Activated naive CD8-positive, alpha-beta T cell treated with anti-CD3 and anti-CD28 coated beads, Interleukin-2, amount 50 U/mL, for 24 hours (primary cell): ENCODE measurements at regions not wholly inside any gene's neighbourhood (a gene's known extent, or its start where the extent isn't known, plus 50 kb on each side); places are given as distances from the start of the nearest gene placed in this dataset.

Source experiments
- ATAC-seq: fragments of 150-1000 bp; cut with Tn5 transposase; one replicate; pipeline ENCODE4 v1.10.0; 2021
- DNase-seq: peaks from one replicate; pipeline ENCODE4 v3.0.0; 2021
- H3K27ac Mint-ChIP-seq: one replicate; pipeline ENCODE4 v1.8.0; 2021; ENCODE audit warnings: mild to moderate bottlenecking, mixed read lengths
- H3K27me3 Mint-ChIP-seq: one replicate; pipeline ENCODE4 v1.8.0; 2021; ENCODE audit warnings: mixed read lengths
- H3K36me3 Mint-ChIP-seq: one replicate; pipeline ENCODE4 v1.8.0; 2021; ENCODE audit warnings: low read depth, mixed read lengths
- H3K4me1 Mint-ChIP-seq: one replicate; pipeline ENCODE4 v1.8.0; 2021; ENCODE audit warnings: mixed read lengths
- H3K4me3 Mint-ChIP-seq: one replicate; pipeline ENCODE4 v1.8.0; 2021; ENCODE audit warnings: mild to moderate bottlenecking, moderate library complexity, mixed read lengths
- H3K9me3 Mint-ChIP-seq: one replicate; pipeline ENCODE4 v1.8.0; 2021; ENCODE audit warnings: mixed read lengths

DNA sequence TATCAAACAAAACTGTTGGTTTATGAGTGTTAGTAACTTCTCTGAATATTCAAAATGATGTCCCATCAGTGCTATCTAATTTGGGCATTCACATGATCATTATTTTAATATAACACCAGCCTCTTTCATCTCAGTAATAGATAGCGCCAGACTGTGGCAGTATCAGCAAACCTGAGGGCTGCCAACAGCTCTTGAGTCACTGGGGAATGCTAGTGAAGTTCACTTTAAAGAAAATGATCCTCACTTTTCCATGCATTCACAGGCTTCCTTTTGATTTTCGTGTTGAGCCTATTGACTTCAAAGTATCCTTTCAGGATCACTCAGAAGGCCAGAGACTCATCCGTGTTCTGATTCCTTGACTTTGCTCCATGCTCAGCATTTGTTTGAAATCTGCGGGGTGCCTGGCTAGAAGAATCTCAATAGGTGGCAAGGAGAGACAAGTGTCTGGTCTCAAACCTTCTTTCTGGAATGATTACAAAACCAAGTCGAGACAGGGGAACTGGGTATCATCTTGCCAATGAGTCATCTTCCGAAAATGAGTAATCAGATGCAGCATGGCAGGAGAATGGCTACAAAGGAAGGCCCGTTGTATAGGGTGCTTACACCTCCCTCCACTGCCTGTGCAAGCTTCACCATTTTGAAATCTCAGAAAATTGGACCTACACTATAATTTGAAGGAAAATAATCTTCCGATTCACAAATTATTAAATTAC lies 509.1 kb downstream of the RASEF start:
- ATAC-seq (no peak), DNase-seq (no peak)
- Mint-ChIP-seq H3K36me3 (no peaks in the 10 kb centered on the region), H3K9me3 (no peaks in the 10 kb centered on the region), H3K4me1 (no peaks in the 10 kb centered on the region), H3K27ac (no peak overlapping the region), H3K27me3 (no peaks in the 10 kb centered on the region), H3K4me3 (no peak overlapping the region)

DNA sequence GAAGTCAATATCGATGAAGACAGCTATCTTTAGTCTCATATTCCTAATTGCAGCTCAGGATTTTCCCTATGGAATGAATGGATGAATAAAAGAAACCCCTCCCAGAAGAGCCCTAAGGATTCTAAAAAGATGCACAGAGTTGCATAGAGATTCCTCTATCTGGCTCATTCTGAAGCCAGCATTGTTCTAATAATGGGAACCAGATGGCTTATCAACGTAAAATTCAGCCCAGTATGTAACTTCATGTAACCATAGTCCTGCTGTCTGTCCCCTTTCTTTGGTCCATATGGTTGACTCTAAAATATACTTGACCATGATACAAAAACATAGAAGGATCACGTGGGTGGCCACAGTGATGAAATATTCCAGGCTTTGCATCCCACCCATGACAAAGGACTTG lies 508.6 kb downstream of the RASEF start:
- Mint-ChIP-seq H3K27me3 (no peaks in the 10 kb centered on the region), H3K27ac (no peak overlapping the region), H3K9me3 (no peaks in the 10 kb centered on the region), H3K36me3 (no peaks in the 10 kb centered on the region), H3K4me3 (no peak overlapping the region), H3K4me1 (no peaks in the 10 kb centered on the region)
- ATAC-seq (no peak), DNase-seq (no peak)

DNA sequence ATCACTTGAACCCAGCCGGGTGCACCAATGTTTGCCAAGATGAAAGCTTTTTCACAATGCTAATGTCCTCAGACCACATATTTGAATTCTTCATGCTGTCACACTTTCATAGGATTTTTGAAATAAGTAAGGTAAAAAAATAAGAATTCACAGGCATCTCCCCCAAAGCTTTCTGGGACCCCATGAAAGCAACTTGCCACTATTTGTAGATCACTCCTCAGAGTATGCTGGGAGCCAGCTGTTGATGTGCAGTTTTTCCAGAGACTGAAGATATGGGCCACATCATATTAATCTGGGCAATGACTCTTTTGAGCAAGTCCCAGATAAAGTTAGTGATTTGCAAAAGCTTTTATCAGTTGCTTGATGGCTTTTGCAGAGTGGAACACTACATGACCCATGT lies 507.9 kb downstream of the RASEF start:
- Mint-ChIP-seq H3K27me3 (no peaks in the 10 kb centered on the region), H3K4me3 (no peak overlapping the region), H3K9me3 (no peaks in the 10 kb centered on the region), H3K36me3 (no peaks in the 10 kb centered on the region), H3K27ac (no peak overlapping the region), H3K4me1 (no peaks in the 10 kb centered on the region)
- no peak for ATAC-seq
- DNase-seq: no peak

DNA sequence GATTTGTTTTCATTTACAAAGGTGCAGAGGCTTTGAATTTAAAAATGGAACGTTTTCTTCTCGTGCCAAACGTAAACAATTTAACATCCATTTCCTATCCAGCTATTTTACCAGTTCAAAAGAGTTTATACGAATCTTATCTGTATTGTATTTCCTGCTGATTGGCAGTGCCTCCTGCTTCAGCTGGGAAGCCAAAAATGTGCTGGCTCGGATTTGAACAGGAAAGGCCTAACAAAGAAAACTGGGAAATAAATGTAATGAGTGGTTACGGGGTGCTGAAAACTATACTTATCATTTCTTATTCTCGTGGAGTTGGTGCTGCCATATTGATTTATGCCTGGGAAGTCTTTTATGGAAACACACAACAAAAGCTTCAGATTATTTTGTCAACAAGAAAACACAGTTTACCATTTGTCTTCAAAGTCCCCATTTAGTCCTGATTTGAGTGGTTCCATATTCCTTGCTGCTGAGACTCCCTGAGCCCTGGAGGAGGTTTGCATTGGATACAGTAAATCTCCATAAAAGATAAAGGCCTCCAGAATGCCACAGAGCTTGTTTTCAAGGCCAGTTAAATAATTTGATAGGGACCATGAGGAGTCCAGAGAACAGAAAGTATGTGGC lies 507.4 kb downstream of the RASEF start:
- no peak for ATAC-seq
- DNase-seq: no peak
- no peaks in the 10 kb centered on the region for H3K4me1 Mint-ChIP-seq
- H3K36me3 Mint-ChIP-seq: no peaks in the 10 kb centered on the region
- no peak overlapping the region for H3K4me3 Mint-ChIP-seq
- H3K27ac Mint-ChIP-seq: no peak overlapping the region
- no peaks in the 10 kb centered on the region for H3K27me3 Mint-ChIP-seq
- no peaks in the 10 kb centered on the region for H3K9me3 Mint-ChIP-seq

DNA sequence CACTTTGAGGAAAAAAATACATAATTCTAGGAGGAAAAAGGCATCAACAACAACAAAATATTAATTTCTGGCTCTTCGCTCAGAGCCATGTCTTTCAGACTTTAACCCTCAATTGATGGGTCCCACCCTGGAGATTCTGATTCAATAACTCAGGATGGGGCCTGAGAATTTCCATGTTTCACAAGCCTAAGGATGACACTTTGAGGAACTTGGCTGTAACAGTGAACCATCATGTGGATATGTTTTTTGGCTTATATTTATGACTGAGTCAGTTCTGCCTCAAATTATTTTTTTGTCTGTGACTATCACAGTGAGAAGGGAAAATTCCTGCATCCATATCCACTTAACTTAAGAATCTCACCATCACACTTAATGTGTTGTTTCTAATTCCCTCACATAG lies 504.6 kb downstream of the RASEF start:
- H3K36me3 Mint-ChIP-seq: no peaks in the 10 kb centered on the region
- no peak for ATAC-seq

DNA sequence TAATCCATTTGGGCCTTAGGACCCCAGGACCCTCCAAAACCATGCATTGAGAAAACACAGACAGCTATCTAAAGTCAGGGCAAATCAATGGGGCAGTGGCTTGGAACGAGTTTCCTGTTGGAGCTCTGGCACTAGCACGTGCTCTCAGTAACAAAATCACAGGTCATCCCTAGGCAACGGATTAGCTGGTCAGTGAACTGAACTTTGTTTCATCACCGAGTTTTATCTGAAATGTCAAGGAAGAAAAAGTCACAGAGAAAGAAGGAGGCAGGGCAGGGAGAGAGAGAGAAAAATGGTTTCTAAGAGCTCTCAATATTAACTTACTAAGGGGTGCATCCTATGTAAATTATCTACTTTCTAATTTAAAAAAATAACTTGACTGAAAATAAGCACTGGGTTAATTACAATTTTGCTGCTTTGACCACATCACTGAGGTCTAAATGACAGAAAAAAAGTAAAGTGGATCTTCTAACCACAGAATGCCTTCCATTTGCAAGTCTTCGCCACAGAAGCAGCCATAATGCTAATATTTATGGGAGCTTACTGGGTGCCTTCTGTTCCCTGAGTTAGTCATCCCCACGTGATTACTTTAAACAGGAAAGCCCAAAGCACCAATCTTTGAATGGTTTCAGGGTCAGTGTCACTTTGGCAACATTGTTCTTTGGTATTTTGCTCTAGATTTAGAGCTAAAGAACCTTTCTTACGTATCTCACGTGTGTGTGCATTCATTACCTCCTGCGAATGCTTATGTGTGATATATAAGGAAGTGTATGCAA lies 503.9 kb downstream of the RASEF start:
- H3K36me3 Mint-ChIP-seq: no peaks in the 10 kb centered on the region
- no peak overlapping the region for H3K4me3 Mint-ChIP-seq
- no peaks in the 10 kb centered on the region for H3K27me3 Mint-ChIP-seq
- DNase-seq: no peak
- H3K4me1 Mint-ChIP-seq: no peaks in the 10 kb centered on the region
- no peak overlapping the region for H3K27ac Mint-ChIP-seq
- H3K9me3 Mint-ChIP-seq: no peaks in the 10 kb centered on the region
- ATAC-seq: no peak

More for the DNA sequence above, 504.6 kb downstream of the RASEF start:
- H3K4me3 Mint-ChIP-seq: no peak overlapping the region
- no peaks in the 10 kb centered on the region for H3K27me3 Mint-ChIP-seq
- H3K27ac Mint-ChIP-seq: no peak overlapping the region
- H3K9me3 Mint-ChIP-seq: no peaks in the 10 kb centered on the region
- DNase-seq: no peak
- H3K4me1 Mint-ChIP-seq: no peaks in the 10 kb centered on the region

DNA sequence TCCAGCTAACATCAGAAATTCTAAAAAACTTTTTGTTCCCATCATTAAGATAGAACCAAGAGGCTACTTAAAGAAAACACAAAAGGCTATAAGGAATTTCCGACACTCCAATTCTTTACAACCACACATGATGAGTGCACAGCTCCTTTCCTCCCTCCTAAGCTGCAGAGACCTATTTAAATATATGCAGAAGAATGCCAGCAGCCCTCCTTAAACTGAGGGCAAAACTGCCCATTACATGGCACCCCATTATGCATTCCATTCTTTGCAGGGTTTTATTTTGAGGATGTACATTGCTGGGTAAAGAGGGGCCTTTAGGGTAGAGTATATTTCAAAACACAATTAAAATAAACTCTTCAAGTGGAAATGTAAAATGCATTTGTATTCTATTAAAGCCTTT lies 502.9 kb downstream of the RASEF start:
- no peaks in the 10 kb centered on the region for H3K9me3 Mint-ChIP-seq
- H3K4me3 Mint-ChIP-seq: no peak overlapping the region
- H3K36me3 Mint-ChIP-seq: no peaks in the 10 kb centered on the region
- no peak for ATAC-seq
- H3K4me1 Mint-ChIP-seq: no peaks in the 10 kb centered on the region
- no peaks in the 10 kb centered on the region for H3K27me3 Mint-ChIP-seq
- no peak overlapping the region for H3K27ac Mint-ChIP-seq
- no peak for DNase-seq

DNA sequence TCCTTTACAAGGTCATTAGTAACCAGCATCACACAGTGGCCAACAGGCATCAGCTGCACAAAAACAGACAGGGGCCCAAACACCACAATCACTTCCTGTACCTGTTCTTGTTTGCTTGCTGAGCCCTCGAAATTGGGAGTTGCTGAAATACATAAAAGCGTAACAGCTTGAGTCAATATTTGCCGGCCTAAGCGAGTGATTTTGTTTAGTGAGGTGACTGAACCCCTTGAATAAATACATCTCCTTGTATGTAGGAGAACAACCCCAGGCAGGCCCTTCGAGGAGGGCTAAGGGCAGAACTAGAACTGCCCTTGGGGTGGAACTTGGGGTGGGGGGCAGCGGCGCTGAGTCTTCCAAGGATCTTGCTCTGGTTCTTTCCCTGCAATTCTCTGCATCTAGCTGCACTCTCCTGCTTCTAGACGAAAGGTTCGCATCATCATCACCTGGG lies 502.5 kb downstream of the RASEF start:
- no peak overlapping the region for H3K27ac Mint-ChIP-seq
- H3K4me1 Mint-ChIP-seq: no peaks in the 10 kb centered on the region
- no peaks in the 10 kb centered on the region for H3K36me3 Mint-ChIP-seq
- ATAC-seq: no peak
- no peaks in the 10 kb centered on the region for H3K9me3 Mint-ChIP-seq
- DNase-seq: no peak
- H3K4me3 Mint-ChIP-seq: no peak overlapping the region
- H3K27me3 Mint-ChIP-seq: no peaks in the 10 kb centered on the region

DNA sequence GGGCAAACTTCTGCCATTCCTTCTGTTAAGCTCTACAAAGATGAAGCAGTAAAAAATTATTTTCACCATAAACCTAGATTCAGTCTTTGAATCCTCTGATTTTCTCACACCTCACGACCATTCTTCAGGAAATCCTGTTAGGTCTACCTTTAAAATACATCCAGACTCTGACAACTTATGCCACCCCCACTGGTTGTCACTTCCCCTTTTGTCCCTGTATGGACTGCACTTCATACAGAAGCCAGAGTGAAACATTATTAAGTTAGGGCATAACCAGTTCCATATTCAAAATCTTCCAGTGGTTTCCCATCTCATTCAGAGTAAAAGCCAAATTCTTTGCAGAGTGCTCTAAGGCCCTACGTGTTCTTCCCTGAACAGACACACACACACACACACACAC lies 499.8 kb downstream of the RASEF start:
- H3K9me3 Mint-ChIP-seq: no peaks in the 10 kb centered on the region
- H3K36me3 Mint-ChIP-seq: no peaks in the 10 kb centered on the region
- H3K27me3 Mint-ChIP-seq: no peaks in the 10 kb centered on the region
- H3K4me3 Mint-ChIP-seq: no peak overlapping the region
- H3K27ac Mint-ChIP-seq: no peak overlapping the region
- H3K4me1 Mint-ChIP-seq: no peaks in the 10 kb centered on the region
- no peak for DNase-seq
- ATAC-seq: no peak

DNA sequence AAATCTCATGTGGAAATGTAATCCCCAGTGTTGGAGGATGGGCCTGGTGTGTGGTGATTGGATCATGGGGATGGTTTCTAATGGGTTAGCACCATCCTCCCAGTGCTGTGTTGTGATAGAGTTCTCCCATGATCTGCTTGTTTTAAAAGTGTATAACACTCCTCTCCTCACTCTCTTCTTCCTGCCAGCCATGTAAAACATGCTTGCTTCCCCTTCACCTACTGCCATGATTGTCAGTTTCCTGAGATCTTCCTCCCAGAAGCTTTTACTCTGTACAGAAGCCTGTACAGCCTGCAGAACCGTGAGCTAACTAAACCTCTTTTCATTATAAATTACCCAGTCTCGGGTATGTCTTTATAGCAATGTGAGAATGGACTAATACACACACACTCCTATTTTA lies 499.1 kb downstream of the RASEF start:
- Mint-ChIP-seq H3K4me1 (no peaks in the 10 kb centered on the region), H3K27ac (no peak overlapping the region), H3K9me3 (no peaks in the 10 kb centered on the region), H3K27me3 (no peaks in the 10 kb centered on the region), H3K36me3 (no peaks in the 10 kb centered on the region), H3K4me3 (no peak overlapping the region)
- DNase-seq (no peak), ATAC-seq (no peak)

DNA sequence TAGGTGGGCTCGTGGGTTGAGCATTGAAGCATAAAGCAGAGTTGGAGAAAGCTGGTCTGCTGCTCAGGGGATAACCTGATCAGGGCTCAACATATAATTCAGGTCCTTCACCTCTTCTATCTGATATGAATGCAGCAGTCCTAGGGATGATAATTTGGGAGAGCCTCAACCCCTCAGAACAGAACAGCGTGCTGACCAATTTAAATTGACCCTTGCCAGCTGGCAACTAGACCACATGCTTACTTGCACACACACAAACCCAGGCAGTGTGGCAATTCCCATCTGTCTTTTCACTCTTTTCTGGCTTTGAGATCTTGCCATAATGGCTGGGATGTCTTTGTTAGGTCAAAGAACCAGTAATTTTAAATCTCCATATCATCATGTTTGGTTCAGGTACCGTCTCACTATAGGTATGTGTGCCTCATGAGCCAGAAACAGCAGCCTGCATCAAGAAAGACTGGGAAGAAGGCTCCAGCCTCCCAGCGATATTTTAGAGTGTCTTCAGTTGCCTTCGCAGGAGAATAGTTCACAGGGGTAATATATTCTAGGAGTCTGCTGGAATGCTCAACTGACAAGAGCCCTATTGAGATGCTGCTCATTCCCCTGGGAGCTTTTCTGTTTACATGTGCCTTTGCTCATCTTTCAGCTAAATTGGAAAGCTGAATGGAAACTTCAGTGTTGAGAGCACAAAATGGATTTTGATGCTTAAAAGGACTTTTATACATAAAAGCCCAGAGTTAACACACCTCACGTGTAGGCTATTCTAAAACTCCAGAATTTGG lies 497.6 kb downstream of the RASEF start:
- no peak overlapping the region for H3K27ac Mint-ChIP-seq
- no peaks in the 10 kb centered on the region for H3K4me1 Mint-ChIP-seq
- no peak for ATAC-seq
- no peak for DNase-seq
- no peaks in the 10 kb centered on the region for H3K27me3 Mint-ChIP-seq
- H3K36me3 Mint-ChIP-seq: no peaks in the 10 kb centered on the region
- H3K4me3 Mint-ChIP-seq: no peak overlapping the region
- H3K9me3 Mint-ChIP-seq: no peaks in the 10 kb centered on the region

DNA sequence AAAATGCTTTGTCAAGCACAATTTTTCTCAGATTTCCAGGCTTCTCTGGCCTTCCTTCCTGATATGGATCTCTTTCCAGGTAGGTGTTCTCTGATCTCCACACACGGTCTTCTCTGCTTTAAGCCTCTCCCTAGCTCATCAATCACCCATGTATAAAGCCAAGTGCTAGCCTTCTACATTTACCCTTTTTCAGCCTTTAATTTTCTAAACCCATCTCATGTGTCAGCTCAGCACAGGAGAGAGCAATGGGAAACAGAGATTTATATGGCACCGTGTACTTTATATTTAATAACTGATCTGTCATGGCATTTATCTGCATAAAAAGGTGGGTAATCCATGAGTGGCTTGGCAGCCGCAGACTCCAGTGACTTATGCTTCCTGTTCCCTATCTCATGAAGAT lies 495.0 kb downstream of the RASEF start:
- H3K36me3 Mint-ChIP-seq: no peaks in the 10 kb centered on the region
- ATAC-seq (no peak), DNase-seq (no peak)
- H3K4me1 Mint-ChIP-seq: no peaks in the 10 kb centered on the region
- H3K27me3 Mint-ChIP-seq: no peaks in the 10 kb centered on the region
- no peak overlapping the region for H3K4me3 Mint-ChIP-seq
- peaks cover 11% of the 10 kb centered on the region for H3K9me3 Mint-ChIP-seq
- no peak overlapping the region for H3K27ac Mint-ChIP-seq

DNA sequence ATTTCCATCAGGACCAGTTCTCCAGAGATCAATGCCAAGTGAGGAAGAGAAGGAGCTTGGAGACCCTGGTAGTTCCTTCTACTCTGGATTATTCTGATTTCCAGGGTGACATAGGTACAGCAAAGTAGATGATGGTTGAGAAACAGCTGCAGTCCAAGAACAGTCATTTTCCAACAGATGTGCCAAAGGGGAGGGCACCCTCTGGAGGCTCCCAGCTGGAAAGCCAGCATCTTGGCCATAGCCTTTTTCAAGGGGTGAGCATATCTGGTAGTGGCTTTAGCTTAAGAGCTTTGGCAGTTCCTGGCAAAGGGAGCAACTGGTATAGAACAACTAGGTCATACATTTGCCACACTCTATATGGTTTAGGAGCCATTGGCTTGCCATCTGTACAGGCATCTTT lies 492.7 kb downstream of the RASEF start:
- Mint-ChIP-seq H3K27ac (no peak overlapping the region), H3K4me3 (no peak overlapping the region), H3K27me3 (no peaks in the 10 kb centered on the region), H3K36me3 (no peaks in the 10 kb centered on the region), H3K9me3 (peaks cover 20% of the 10 kb centered on the region), H3K4me1 (no peaks in the 10 kb centered on the region)
- no peak for ATAC-seq
- DNase-seq: no peak

DNA sequence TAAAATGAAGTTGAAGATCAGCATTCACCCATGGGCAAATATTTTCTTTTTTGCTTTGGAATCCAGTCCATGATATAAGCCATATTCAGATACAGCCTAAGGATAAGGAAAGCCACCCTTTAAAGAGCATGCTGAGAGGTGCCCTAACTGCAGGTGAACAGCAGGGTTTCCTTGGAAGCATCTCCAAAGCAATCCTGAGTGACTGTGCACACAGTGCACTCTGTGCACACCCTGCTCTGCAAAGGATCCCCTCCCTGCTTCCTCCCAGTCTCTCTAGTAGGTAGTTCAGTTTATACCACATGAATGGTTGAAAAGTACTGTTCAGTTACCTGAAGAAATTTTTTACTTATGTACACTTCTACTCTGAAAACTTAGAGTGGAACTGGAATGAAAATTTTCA lies 491.4 kb downstream of the RASEF start:
- no peaks in the 10 kb centered on the region for H3K36me3 Mint-ChIP-seq

More for the DNA sequence above, 491.4 kb downstream of the RASEF start:
- Mint-ChIP-seq H3K4me1 (no peaks in the 10 kb centered on the region), H3K9me3 (peaks cover 20% of the 10 kb centered on the region), H3K4me3 (no peak overlapping the region), H3K27me3 (no peaks in the 10 kb centered on the region), H3K27ac (no peak overlapping the region)
- DNase-seq: no peak
- ATAC-seq: no peak
